K562 (cell line): ENCODE measurements at regions not wholly inside any gene's neighbourhood (a gene's known extent, or its start where the extent isn't known, plus 50 kb on each side); places are given as distances from the start of the nearest gene placed in this dataset.

Experiments
- SP2 ChIP-seq: IDR thresholded peaks from 2 replicates; pipeline ENCODE4 v1.6.1; 2011; ENCODE audit warnings: mild to moderate bottlenecking, low read depth, low read length, moderate library complexity; ENCODE audit not compliant: poor library complexity, severe bottlenecking; ENCODE audit errors: extremely low read depth
- U2AF1 ChIP-seq: fragments of 200-400 bp; formaldehyde crosslinking; optimal IDR thresholded peaks from 2 replicates; pipeline ENCODE3; 2017; ENCODE audit warnings: mild to moderate bottlenecking, low read depth, low read length, moderate library complexity
- ZBTB2 ChIP-seq: fragments of 450-650 bp; IDR thresholded peaks from 2 replicates; pipeline ENCODE4 v1.6.1; 2016; ENCODE audit warnings: antibody characterized with exemption
- TF ChIP-seq, protein P1 (sequence below): IDR thresholded peaks from 2 replicates; pipeline ENCODE4 v1.6.1; 2012; ENCODE audit warnings: low read depth, low read length, improper control_type of control experiment, borderline replicate concordance
- TF ChIP-seq, protein P2 (sequence below), 2 experiments: IDR thresholded peaks; 2 replicates each; pipeline ENCODE4 v1.6.1; 2012; ENCODE audit warnings: improper control_type of control experiment in 2 of 2, low read depth in 2 of 2, low read length in 2 of 2, borderline replicate concordance in 1 of 2

GRCh38 chr7:136123352-136123751 lies 146.2 kb upstream of the MTPN start (continued):
- TF ChIP-seq ZBTB2 (no peak), U2AF1 (no peak), SP2 (no peak)
- TF ChIP-seq, protein P1, sequence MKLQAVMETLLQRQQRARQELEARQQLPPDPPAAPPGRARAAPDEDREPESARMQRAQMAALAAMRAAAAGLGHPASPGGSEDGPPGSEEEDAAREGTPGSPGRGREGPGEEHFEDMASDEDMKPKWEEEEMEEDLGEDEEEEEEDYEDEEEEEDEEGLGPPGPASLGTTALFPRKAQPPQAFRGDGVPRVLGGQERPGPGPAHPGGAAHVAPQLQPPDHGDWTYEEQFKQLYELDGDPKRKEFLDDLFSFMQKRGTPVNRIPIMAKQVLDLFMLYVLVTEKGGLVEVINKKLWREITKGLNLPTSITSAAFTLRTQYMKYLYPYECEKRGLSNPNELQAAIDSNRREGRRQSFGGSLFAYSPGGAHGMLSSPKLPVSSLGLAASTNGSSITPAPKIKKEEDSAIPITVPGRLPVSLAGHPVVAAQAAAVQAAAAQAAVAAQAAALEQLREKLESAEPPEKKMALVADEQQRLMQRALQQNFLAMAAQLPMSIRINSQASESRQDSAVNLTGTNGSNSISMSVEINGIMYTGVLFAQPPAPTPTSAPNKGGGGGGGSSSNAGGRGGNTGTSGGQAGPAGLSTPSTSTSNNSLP: no peak
- TF ChIP-seq, protein P2, sequence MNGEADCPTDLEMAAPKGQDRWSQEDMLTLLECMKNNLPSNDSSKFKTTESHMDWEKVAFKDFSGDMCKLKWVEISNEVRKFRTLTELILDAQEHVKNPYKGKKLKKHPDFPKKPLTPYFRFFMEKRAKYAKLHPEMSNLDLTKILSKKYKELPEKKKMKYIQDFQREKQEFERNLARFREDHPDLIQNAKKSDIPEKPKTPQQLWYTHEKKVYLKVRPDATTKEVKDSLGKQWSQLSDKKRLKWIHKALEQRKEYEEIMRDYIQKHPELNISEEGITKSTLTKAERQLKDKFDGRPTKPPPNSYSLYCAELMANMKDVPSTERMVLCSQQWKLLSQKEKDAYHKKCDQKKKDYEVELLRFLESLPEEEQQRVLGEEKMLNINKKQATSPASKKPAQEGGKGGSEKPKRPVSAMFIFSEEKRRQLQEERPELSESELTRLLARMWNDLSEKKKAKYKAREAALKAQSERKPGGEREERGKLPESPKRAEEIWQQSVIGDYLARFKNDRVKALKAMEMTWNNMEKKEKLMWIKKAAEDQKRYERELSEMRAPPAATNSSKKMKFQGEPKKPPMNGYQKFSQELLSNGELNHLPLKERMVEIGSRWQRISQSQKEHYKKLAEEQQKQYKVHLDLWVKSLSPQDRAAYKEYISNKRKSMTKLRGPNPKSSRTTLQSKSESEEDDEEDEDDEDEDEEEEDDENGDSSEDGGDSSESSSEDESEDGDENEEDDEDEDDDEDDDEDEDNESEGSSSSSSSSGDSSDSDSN (IDR thresholded peaks at IDR 0.05; ENCODE audit: borderline replicate concordance in 1 of 2, low read depth in 2 of 2, low read length in 2 of 2): no peak
- TF ChIP-seq, all 486 proteins: peak for 0
